CD4-positive, alpha-beta T cell treated with Interleukin-2 at 100 ng/mL for 4 hours (primary cell): ENCODE measurements at regions not wholly inside any gene's neighbourhood (a gene's known extent, or its start where the extent isn't known, plus 50 kb on each side); places are given as distances from the start of the nearest gene placed in this dataset.

Experiments
- DNase-seq: peaks from one replicate; pipeline ENCODE4 v3.0.0-alpha.2; 2020; ENCODE audit warnings: low spot score

DNA sequence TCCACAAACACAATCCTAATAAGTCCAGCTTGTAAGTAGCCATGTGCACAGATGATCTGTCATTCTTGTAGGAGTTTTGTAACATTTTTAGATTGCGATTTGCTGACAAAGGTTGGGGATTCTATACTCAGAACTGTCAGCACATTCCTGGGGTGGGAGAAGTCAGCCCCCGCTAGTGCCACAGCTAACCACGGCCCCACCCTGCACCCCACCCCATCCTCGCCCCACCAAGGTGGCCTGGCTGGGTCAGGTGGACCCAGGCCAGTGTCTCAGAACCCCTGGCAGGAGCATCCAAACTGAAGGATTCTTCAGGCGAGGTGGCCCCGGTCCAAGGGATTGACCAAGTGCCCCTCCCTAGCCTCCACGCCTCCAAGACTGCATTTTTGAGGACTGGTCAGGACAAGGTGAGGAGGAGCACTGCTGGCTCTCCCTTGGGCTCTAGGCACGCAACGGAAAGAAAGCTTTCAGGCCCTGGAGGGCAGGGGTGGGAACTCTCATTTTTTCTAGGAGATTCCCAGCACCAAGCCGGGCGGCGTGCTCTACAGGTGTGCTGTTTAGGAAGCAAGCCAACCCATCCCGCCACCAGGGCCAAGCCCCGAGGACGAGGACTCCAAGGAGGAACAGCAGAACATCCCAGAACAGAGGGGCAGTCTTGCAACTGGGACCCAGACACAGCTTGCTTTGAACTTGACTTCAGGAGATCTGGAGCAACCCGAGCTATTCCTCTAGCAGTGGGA lies 172.8 kb downstream of the BCL11B start:
- no peak for DNase-seq

DNA sequence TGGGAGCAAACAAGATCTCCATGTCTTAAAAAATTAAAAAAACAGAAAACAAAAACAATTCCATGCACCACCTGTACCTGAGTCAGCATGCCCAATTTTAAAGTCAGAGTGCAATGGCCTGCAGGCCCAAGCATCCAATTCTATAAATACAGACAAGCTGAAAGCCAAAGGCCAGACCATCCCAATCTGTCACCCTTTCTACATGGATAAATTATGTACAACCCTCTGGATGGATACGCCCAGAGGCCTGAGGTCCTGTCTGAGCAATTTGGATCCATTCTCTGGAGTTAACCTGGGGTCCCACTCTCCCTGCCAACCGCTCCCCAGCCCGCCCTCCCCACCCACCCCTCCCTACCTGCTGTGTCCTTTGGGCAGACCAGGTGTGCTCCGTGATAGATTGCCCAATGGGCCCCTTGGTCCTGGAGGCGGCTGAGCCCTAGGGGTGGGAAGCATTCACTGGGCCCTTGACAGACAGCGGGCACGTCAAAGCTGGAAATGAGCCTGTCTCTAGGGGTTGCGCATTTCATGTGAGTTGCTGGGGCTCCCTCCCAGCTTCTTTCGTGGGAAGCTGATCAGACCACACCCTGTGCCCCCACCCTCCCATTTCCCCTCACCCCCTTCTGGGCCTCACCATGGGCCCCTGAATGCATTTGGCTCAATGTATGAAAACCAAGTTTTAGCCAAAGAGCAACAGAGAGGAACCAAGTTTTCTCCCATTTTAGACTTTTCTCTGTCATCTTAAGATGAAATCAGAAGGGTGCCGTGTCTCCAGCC lies 171.3 kb downstream of the BCL11B start:
- no peak for DNase-seq

DNA sequence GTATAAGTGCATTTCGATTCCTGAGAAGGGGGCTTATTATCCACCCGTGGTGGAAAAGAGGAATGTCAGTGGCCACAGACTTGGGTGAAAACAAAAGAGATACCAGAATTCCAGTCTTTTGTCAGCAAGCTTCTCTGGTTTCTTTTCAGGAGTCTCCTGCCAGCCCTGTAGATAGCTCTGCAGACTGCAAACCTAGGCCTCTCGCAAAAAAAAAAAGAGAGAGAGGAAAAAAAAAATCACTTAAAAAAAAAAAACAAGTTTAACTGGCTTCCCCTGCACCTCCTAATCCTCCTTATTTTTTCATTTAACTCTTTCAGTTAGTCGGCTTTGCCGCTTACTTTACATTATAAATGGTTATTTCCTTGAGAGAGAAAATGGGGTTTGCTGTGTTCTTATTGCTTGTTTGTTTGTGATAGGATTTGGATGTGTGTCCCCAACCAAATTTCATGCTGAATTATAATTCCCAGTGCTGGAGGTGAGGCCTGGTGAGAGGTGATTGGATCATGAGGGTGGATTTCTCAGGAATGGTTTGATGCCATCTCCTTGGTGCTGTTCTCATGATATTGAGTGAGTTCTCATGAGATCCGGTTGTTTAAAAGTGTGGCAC lies 170.0 kb downstream of the BCL11B start:
- no peak for DNase-seq

DNA sequence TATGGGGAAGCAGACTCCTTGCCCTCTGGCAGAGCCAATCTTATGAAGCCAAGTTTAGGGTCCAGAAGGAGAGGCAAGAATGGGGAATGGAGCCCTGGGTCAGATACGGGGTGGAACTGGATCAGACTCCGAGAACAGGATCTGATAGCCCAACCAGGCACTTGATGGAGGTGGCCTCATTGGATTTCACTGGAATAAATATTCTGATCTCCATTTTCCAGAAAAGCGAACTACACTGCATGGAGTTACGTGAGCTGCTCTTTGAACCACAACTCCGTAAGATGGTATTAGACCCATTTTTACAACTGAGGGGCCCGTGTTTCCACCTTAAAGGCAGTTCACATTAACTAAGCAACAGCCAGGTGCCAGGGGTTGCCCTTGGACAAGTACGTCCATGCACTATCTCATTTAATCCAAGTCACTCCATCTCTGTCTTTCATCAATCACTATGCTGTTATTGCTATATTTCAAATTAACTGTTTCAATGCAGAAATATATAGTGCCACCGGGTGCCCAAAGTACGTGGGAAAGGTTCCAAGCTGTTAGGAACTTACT lies 155.2 kb downstream of the BCL11B start:
- no peak for DNase-seq

DNA sequence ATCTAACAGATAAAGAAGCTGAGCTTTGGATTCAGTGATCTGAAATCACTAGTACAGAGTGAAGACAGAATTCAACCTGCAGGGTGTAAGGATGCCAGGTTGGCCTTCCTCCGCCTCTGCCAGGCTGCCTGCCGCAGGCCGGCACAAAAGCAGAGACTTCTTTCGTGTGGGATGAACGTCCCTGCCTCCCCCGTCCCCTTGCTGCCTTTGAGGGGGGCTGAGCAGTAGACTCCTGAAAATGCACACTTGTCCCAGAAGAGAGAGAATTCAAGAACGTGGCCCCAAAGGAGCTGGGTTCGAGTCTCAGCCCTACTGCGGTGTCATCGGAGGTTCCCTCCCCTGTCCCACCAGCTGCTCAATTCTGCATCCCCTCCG lies 154.3 kb downstream of the BCL11B start:
- no peak for DNase-seq

DNA sequence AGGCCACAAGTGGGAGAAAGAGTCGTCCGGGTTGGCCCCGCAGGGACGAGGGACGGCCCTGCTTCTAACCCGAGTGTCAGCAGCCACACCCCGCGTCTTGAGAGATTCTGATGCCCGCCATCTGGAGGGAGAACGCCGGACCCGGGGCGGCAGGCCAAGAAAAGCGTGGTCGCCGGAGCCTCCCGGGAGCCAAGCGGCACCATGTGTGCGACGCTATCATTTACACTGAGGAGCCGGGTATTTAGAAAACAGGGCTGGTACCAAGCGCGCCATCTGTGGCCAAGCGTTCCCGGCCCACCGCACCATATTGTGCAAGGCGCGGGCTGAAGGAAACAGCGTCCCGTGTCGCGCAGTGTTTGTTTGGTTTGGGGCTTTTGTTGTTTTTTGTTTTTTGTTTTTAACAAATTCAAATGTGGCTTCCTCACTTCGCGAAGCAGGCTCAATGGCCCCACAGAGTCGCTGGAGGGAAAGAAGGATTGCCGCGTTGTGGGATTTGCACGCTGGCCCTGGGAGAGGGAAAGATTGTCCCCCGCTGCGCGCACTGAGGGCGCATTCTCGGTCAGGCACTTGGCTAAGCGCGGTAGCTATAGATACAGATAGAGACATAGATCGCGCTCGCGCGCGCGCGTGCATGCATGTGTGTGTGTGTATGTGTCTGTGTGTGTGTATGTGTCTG lies 153.8 kb downstream of the BCL11B start:
- DNase-seq: no peak

DNA sequence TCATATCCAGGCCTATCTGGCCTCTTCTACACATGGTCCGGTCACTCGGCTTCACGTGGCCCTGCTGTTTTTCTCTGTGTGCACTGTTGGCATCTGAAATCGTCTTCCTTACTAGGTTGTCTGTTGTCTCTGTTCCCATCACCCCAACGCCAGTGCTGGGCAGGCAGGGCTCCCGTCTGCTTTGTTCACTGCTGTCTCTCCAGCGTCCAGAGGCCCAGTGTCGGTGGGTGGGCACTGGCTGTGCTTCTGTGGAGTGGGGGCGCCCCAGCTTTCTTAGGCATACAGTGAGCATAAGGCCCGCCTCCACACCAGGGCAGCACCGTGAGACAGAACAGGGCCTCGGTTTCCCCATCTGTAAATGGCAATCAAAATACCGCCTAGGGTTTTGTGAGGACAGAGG lies 153.1 kb downstream of the BCL11B start:
- no peak for DNase-seq
